K562 (cell line): ENCODE measurements at regions not wholly inside any gene's neighbourhood (a gene's known extent, or its start where the extent isn't known, plus 50 kb on each side); places are given as distances from the start of the nearest gene placed in this dataset.

Experiments
- ATAC-seq: fragments of 200-7000 bp; cut with Tn5 transposase; 3 replicates; pipeline ENCODE4 v1.9.1; 2020; ENCODE audit warnings: moderate library complexity
- BruUV-seq: library from RNA; stranded (reverse); fragments of 400-500 nt; replicated peaks from 2 replicates; lab custom pipeline; 2021; lab: Mats Ljungman, UMichigan
- CTCF ChIA-PET: fragments of 300-600 bp; formaldehyde crosslinking; extraction: SDS; loops from one replicate; lab custom pipeline; 2021; ENCODE audit warnings: low intra/inter-chr PET ratio; lab: Yijun Ruan, JAX
- POLR2A ChIA-PET: fragments of 300-600, 350-650 bp; sonication (Branson Sonifier 250); formaldehyde crosslinking; extraction: SDS; loops from one replicate; lab custom pipeline; 2021; ENCODE audit warnings: antibody characterized with exemption, inconsistent platforms; lab: Yijun Ruan, JAX
- DNase-seq, 4 experiments: peaks; one replicate each; pipeline versions ENCODE4 v3.0.0 to v3.0.0-alpha.2; 2011 to 2018; ENCODE audit warnings: low spot score in 3 of 4, mixed read lengths in 3 of 4; ENCODE audit errors: extremely low read depth in 1 of 4
- FAIRE-seq: peaks from 2 replicates; lab custom pipeline; 2011; peaks lifted over from hg19 to GRCh38; lab: Jason Lieb, UNC
- H2AFZ ChIP-seq: 2 replicates; pipeline ENCODE4 v1.6.0; 2011; ENCODE audit warnings: low read depth, low read length, control low read depth, inconsistent platforms
- H3K27ac ChIP-seq: fragments of 200-600 bp; 3 replicates; pipeline ENCODE4 v1.8.0; 2011; ENCODE audit warnings: low read depth, mild to moderate bottlenecking, control low read depth, inconsistent platforms, low read length, moderate library complexity, mixed read lengths; ENCODE audit errors: extremely low read depth
- H3K27me3 ChIP-seq, 2 experiments: fragments of 300-600 bp in 1 of 2; 2 replicates in 1 of 2; 3 replicates in 1 of 2; pipeline versions ENCODE4 v1.6.0 to v1.8.0; 2011; ENCODE audit warnings: inconsistent platforms in 2 of 2, low read length in 2 of 2, mild to moderate bottlenecking in 1 of 2, mixed read lengths in 1 of 2, moderate library complexity in 1 of 2; ENCODE audit not compliant: control insufficient read depth in 2 of 2, insufficient read depth in 2 of 2
- H3K36me3 ChIP-seq: fragments of 300-600 bp; 3 replicates; pipeline ENCODE4 v1.8.0; 2011; ENCODE audit warnings: mild to moderate bottlenecking, low read length, inconsistent platforms; ENCODE audit not compliant: control insufficient read depth, insufficient read depth
- H3K4me1 ChIP-seq, 2 experiments: fragments of 200-600 bp in 1 of 2; replicated peaks in 1 of 2; 2 replicates in 1 of 2; 3 replicates in 1 of 2; pipeline versions ENCODE4 v1.5.1 to v1.8.0; 2011; ENCODE audit warnings: inconsistent platforms in 2 of 2, low read length in 2 of 2, mild to moderate bottlenecking in 1 of 2, mixed read lengths in 1 of 2, moderate library complexity in 1 of 2; ENCODE audit not compliant: control insufficient read depth in 2 of 2, insufficient read depth in 2 of 2
- H3K4me2 ChIP-seq: 2 replicates; pipeline ENCODE4 v1.6.1; 2011; ENCODE audit warnings: low read length, control low read depth, inconsistent platforms, mixed read lengths; ENCODE audit not compliant: insufficient read depth
- H3K4me3 ChIP-seq: fragments of 200-600 bp; sonication (generic), shearing (Covaris generic); 2 replicates; pipeline ENCODE4 v1.5.1; 2016; ENCODE audit warnings: control low read depth, inconsistent platforms
- H3K79me2 ChIP-seq: fragments of 200-600 bp; 3 replicates; pipeline ENCODE4 v1.8.0; 2011; ENCODE audit warnings: low read length, inconsistent platforms; ENCODE audit not compliant: control insufficient read depth, insufficient read depth
- H3K9ac ChIP-seq, 2 experiments: 2 replicates each; pipeline versions ENCODE4 v1.6.0 to v1.6.1; 2011; ENCODE audit warnings: low read depth in 2 of 2, low read length in 2 of 2, control low read depth in 1 of 2, inconsistent platforms in 1 of 2, mild to moderate bottlenecking in 1 of 2, mixed read lengths in 1 of 2; ENCODE audit not compliant: insufficient read depth in 1 of 2
- H3K9me1 ChIP-seq: one replicate; pipeline ENCODE4 v1.6.0; 2011; ENCODE audit warnings: inconsistent platforms, mild to moderate bottlenecking, low read length, moderate library complexity; ENCODE audit not compliant: control insufficient read depth, insufficient read depth
- H3K9me3 ChIP-seq: replicated peaks from 2 replicates; pipeline ENCODE4 v1.5.1; 2011; ENCODE audit warnings: low read depth, low read length, inconsistent platforms; ENCODE audit not compliant: control insufficient read depth, insufficient read depth
- H4K20me1 ChIP-seq: replicated peaks from 2 replicates; pipeline ENCODE4 v1.6.1; 2011; ENCODE audit warnings: low read length, inconsistent platforms, mixed read lengths; ENCODE audit not compliant: control insufficient read depth, insufficient read depth
- BACH1 ChIP-seq: fragments of 200-800 bp; sonication (Bioruptor generic); IDR thresholded peaks from 2 replicates; pipeline ENCODE4 v1.6.1; 2016; ENCODE audit warnings: missing genetic modification characterization, missing compliant biosample characterization
- LCOR ChIP-seq: sonication (generic); formaldehyde crosslinking; IDR thresholded peaks from 2 replicates; pipeline ENCODE4 v1.8.0; 2022; ENCODE audit warnings: mild to moderate bottlenecking, missing genetic modification reagents
- RBM39 ChIP-seq: fragments of 200-400 bp; formaldehyde crosslinking; optimal IDR thresholded peaks from 2 replicates; pipeline ENCODE3; 2018; ENCODE audit warnings: low read depth, low read length
- SRSF7 ChIP-seq: fragments of 200-400 bp; formaldehyde crosslinking; optimal IDR thresholded peaks from 2 replicates; pipeline ENCODE3; 2017; ENCODE audit warnings: mild to moderate bottlenecking, low read depth, low read length
- ZNF165 ChIP-seq: fragments of 250-450 bp; sonication (Bioruptor Pico); IDR thresholded peaks from 2 replicates; pipeline ENCODE4 v1.4.0; 2020; ENCODE audit warnings: borderline replicate concordance
- WGBS: fragments of 100-300 bp; shearing (Covaris generic); methylation state at CpG from one replicate; pipeline ENCODE4 v1.1.6; 2016; ENCODE audit warnings: low coverage, mixed read lengths; ENCODE audit not compliant: insufficient coverage; ENCODE audit errors: missing lambda C conversion rate; 5-methylcytosine and 5-hydroxymethylcytosine counted together
- in situ Hi-C: fragments of 300-500 bp; cut with MboI; formaldehyde crosslinking; loops from 4 replicates; pipeline ENCODE4 v1.15.0; 2018; ENCODE audit warnings: inconsistent platforms, mixed read lengths
- intact Hi-C: fragments of 100-400 bp; cut with micrococcal nuclease; formaldehyde crosslinking; loops from 2 replicates; pipeline ENCODE4 v1.14.2; 2022

DNA sequence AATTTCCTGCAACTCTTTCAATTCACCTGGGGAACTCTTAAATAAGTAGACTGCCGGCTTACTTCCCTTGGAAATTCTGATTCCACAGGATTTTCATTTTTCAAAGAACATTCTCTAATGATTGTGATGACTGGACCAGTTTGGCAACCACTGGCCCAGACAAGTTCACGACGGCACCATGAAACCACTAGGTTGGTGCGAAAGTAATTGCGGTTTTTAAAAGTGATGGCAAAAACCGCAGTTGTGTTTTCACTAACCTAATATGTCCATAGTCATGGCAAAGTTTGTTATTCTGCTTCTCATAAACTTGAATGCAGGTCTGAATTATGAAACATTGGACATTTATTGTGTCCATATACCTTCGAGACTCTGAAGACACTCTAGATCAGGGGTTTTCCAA lies 317.2 kb downstream of the IRX1 start:
- intact Hi-C loops: no loop called here
- CTCF ChIA-PET: no interaction called here
- in situ Hi-C loops: no loop called here

DNA sequence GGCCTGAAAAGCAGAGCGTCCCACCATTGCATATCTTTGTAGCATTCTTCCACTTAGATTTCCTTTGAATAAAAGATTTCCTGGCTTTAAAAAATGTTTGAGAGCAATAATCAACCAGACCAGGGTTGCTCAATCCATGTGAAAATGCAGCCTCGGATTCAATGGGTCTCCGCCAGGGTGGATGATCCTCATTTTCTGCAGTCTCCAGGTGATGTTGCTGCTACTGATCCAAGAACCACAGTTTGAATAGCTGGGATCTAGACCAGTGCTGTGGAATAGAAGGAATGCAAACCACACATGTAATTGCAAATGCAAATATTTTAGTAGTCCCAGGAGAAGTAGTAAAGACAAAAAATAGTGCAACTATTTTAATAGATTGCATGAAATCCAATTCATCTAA lies 317.6 kb downstream of the IRX1 start:
- WGBS: 0% methylated on average over 3 of the region's 3 CpGs
- ChIA-PET POLR2A (no interaction called here), CTCF (no interaction called here)
- Histone ChIP-seq H3K27ac (no peak overlapping the region), H3K4me1 (no peaks in the 10 kb centered on the region), H3K4me3 (no peak overlapping the region), H2AFZ (no peak overlapping the region), H3K36me3 (no peaks in the 10 kb centered on the region), H3K9me1 (no peaks in the 10 kb centered on the region), H3K9ac (no peak overlapping the region), H3K9me3 (no peaks in the 10 kb centered on the region), H3K79me2 (no peaks in the 10 kb centered on the region), H3K4me2 (no peak overlapping the region), H4K20me1 (no peaks in the 10 kb centered on the region), H3K27me3 (no peaks in the 10 kb centered on the region)
- in situ Hi-C loops (no loop called here), intact Hi-C loops (no loop called here)
- FAIRE-seq: no peak
- DNase-seq: no peak
- TF ChIP-seq SRSF7: no peak
- no peak for ATAC-seq
- BruUV-seq: no TSS peak

More for the DNA sequence above, 317.2 kb downstream of the IRX1 start:
- no TSS peak for BruUV-seq
- H3K27me3 ChIP-seq: no peaks in the 10 kb centered on the region
- H3K9me3 ChIP-seq: no peaks in the 10 kb centered on the region
- H3K79me2 ChIP-seq: no peaks in the 10 kb centered on the region
- no peak for FAIRE-seq
- no peak overlapping the region for H2AFZ ChIP-seq
- no peaks in the 10 kb centered on the region for H3K9me1 ChIP-seq
- H3K4me1 ChIP-seq: no peaks in the 10 kb centered on the region
- TF ChIP-seq BACH1 (tag) (no peak), LCOR (no peak), RBM39 (no peak), ZNF165 (CRISPR knock-in tag) (no peak)
- TF ChIP-seq, all 486 proteins: peak for 0
- DNase-seq: no peak
- 2% methylated on average over 7 of the region's 7 CpGs for WGBS
- no peak overlapping the region for H3K4me3 ChIP-seq
- H3K9ac ChIP-seq: no peak overlapping the region
- no peaks in the 10 kb centered on the region for H4K20me1 ChIP-seq
- H3K27ac ChIP-seq: no peak overlapping the region
- H3K36me3 ChIP-seq: no peaks in the 10 kb centered on the region
- no peak for ATAC-seq
- POLR2A ChIA-PET: no interaction called here
- H3K4me2 ChIP-seq: no peak overlapping the region
